Activated CD8-positive, alpha-beta memory T cell treated with anti-CD3 and anti-CD28 coated beads, Interleukin-2, amount 50 U/mL, for 24 hours (primary cell): ENCODE measurements at regions not wholly inside any gene's neighbourhood (a gene's known extent, or its start where the extent isn't known, plus 50 kb on each side); places are given as distances from the start of the nearest gene placed in this dataset.

Experiments used
- DNase-seq: peaks from one replicate; pipeline ENCODE4 v3.0.0-alpha.2; 2020; ENCODE audit errors: extremely low read depth

DNA sequence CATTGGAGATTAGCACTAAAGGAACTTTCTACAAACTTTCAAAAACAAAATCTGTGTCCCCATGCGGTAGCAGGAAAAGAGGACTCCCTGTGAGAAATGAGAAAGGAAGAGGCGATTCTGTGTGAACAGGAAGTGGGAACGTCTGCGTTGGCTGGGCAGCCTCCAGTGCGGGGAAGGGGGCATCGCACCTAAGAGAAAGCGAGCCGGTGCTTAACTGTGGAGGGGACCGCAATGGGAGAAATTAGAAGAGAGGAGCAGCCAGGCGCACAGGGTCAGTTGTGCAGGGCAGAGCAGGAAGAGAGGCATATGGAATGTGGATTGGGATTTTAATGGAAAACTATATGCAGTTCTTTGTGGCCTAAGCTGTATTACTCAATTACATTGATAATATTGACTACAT lies 77.4 kb upstream of the DOCK9 start:
- DNase-seq: no peak

DNA sequence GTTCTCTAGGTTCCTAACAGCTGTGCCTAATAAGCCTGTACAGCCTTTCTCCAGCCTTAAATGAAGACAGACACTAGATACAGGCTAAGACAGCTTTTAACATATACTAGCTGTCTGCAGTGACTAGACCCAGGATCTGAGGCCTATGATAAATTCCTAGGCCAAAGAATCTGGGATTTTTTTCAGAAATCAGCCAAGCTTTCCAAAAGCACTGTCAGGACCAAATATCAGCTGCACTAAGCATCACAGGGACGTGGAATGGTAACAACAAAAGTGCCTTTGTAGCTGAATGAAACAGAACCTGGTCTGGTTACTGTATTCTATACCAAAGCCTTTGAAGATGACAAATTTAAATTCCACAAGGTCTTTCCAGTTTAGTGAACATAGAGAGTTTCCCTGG lies 77.9 kb upstream of the DOCK9 start:
- no peak for DNase-seq

DNA sequence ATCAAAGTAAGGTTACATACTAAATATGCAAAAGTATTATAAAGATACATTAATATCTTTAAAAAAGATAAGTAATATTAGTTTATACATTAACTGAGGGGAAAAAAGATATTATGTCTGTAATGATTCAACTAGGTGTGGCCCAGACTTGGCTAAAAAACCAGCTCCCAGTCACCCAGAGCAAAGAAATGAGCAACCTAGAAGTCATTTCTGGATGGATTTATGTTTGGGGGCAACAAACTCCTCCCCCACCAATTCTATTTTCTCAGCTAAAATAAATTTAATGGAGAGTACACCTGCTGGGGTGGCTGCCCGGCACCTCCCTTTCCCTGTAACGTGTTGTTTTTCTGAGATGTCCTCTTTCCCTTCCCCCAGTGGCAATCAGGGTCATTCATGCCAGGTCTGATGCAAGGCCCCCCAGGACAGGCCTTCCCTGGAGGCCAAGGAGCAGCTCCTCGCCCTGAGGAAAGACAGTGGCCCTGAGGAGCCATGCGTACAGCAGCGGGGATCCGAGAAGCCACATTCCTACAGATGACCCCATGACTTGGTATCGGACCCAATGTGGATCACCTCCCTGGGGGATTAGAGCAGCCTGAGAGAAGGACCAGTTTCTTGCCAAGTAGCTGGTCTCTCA lies 78.6 kb upstream of the DOCK9 start:
- no peak for DNase-seq

DNA sequence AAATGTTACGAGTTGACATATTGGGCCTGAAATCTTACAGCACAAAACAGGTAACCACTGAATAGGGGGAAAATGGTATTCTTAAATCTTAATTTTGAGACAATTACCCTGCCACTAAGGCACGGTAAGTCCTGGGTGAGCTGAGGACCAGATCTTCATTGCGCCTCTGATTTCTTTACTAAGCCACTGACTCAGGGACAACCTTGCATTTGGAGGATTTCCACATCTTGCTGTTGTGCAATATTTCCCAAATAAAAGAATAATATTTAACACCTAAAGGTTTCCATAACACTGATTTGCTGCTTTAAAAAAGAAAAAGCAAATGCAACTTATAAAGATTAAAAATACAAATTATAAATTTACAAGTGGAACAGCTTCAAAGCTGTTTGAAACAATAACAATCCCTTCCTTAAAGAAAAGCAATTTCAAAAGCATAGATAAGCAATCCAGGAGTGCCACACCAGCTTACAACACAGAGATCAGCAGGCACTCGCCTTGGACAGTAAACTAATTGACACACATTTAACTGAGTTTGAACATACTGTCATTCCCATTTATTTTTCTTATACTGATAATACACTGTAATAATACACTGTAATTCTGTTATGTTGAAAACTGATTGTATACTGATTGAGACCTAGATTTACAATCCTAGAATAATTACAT lies 79.6 kb upstream of the DOCK9 start:
- DNase-seq: no peak

DNA sequence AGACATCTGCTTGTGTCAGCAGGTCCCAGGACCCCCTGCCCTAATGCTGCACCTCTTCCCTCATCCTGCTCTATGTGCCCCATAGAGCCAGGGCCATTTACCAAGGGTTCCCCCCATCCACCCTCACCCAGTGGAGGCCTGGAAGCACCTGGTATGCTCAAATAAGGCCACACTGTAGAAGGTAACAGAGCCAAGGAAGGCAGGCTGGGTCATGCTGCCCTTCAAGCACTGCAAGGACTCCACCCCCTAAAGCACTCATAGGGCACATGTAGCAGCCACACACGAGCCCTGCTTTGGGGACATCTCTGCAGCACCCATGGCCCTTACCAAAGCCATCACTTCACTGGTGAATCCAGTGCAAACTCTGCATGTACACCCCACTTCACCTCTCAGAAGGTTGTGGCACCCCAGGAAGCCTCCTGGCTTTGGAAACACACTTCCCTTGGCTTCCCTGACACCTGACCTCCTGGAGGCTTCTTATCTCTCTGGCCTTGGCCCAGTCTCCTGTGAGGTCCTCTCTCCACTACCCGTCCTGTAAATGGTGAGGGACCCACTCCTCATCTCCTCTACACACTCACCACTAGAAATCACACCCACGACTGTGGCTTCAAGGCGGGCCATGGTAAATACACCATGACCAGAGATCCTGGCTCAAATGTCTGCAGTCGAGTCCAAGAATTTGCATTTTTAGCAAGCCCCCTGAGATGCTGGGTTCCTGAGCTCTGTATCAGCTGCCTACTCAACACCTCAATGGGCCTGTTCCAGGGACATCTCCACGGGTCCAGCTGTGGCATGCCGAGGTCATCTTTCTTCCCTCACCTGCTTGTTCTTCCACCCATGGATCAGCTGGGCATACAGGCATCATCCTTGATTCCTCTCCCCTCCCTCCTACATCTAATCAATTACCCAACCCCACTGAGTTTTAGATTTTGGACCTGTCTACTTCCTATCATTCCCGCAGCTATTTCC lies 80.9 kb upstream of the DOCK9 start:
- DNase-seq: no peak

DNA sequence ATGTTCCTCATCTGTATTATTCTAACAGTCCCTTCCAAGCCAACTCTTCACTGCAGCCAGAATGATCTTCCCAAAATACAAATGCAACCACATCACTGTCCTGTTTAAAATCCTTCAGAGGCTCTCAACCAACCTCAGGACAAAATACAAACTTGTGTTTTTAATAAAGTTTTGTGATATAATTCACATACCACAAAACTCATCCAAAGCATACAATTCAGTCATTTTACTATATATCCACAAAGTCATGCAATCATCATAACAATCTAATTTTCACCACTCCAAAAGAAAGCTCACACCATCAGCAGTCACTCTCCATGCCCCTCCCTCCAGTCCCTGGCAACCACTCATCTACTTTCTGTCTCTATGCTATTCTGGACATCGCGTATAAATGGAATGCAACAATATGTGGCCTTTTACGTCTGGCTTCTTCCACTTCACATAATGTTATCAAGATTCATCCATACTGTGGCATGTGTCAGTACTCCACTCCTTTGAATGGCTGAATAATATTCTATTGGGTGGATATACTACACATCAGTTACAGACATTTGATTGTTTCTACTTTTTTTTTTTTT lies 81.7 kb upstream of the DOCK9 start:
- DNase-seq: no peak

DNA sequence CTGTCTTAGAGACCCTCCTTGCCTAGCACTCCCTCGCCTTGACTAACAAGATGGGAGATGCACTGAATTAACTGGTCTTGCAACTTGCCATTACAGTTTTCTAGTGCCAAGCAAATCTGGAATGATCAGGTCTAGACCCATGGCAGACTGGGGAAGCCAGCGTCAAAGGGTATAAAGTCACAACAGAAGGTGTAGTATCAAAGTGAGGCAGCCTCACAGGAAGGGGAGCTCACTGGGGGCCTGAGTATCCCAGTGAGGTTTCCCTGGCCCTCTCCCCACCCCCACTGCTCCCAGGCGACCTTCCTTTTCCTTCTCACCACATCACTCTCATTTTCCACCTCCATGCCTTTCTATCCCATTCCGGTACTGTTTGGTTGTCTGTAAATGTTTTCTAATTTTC lies 83.5 kb upstream of the DOCK9 start:
- DNase-seq: no peak

DNA sequence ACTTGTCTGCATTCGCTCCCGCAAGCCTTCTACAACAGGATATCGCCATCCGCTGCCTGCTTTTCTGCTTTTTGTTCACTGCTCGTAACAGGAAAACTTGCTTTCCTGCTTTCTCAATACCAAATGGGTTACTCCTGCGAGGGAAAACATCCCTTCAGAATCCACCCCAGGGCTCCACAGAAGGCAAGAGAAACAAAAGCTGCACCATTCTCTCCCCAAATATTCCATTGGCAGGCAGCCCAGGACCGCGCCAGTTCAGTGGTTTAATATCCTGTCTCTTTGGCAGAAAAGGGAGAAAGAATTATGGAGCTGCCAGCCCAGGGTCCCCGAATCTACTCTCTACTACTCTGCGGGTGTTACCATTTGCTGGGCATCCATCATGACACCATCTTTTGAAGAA lies 84.7 kb upstream of the DOCK9 start:
- no peak for DNase-seq

DNA sequence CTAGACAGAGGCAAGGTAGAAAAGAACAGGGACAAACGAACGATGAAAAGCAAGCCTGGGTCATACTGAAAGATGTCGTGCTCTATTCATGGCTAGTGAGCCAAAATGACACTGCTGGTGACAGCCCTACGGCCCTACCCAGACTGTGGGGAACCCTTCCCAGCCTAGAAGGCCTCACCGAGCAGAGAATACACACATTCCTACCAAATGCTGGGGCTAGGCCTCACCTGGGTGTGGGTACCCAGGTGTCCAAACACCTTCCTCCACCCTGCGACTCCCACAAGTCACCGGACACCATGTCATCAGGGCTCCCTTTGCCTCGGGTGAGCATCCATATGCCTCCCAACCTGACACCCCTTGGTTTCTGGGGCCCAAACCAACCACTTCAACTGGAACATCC lies 85.3 kb upstream of the DOCK9 start:
- DNase-seq: no peak

DNA sequence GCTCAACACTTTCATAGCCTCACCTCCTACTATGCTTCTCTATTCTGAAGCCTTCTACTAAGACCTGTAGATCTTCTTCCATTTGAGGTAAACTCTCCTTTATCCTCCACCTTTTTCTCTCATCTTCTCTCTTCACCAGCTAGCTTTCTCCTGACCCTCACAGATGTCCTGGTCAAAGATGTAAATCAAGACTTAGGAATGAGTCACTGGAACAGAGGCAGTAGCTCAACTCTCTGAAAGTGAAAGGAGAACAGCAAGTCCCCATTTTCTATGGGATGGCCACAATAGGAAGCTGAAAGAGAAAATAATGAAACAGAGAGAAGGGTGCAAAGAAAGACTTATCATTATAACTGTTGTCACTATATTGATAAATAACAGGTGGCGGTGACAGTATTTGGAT lies 86.1 kb upstream of the DOCK9 start:
- DNase-seq: no peak

DNA sequence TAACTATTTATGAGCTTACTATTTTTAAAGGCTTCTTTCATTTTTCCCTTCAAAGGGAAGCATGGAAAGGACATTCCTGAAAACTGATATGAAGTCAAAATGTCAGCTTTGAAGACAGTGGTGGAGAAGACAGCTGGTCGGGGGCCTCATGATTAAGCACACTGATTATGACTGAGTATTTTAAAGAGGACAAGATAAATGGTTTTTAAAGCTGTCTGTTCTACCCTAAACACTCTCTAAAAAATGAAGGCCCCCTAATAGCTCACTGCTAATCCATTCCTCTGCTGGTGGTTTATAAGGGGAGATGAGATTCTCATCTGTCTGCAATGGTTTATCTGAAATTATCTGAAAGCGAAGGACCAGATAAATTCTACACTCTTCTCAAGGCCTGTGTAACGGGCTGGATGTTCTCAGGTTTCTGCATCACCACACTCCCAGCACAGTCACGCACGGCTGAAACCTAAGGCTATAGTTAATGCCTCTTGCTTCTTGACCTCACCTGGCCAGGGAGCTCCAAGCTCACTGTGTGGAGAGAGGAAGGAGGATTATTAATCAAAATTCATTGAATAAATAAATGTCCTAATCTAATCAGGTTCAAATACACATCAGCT lies 86.9 kb upstream of the DOCK9 start:
- DNase-seq: no peak

DNA sequence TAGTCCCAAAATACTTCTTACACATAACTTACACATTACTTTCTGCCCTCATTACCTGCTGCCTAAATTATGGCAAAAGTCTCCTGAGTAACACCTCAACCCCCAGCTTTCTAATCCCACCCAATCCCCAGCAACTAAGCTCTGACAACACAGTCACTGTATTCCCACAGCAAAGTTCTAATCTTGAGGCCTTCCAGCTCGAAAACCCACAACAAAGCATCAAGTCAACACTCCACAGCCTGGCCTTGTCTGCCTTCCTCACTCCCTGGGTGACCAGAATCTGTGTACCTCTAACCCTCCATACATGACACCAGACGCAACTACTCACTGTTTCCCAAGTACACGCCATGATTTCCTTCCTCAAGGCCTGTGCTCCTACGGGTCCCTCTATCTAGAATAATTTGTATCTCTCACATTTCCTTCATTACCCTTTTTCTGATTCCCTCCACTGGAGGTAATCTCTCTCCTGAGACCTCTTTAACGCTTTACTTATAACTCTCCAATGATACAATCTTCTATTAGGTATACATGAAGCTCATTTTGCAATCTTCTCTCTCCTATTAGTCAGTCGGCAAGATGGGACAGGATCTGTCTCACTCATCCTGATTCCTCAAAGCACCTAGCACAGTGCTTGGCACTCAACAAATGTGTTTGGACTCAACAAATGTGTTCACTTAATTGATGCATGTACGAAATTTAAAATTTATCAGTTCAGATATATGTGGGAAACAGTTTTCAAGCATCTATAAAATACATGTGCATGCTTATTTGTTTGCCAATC lies 87.6 kb upstream of the DOCK9 start:
- no peak for DNase-seq

DNA sequence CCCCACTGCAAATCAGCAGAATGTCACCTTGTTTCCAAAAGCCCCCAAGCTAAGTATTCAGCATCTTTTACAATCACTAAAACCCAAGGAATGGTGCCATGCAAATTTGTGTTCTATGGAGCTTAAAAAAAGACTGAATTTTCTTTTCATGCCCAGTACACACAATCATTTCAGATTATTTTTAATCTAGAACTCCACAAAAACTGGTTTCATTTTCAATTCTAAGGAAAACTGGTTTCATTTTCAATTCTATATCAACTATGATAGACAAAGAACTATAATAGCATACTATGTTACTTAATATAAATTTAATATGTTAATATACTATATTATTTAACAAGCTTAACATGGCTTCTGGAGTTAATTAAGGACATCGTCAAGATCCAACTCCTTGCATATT lies 88.4 kb upstream of the DOCK9 start:
- DNase-seq: no peak

DNA sequence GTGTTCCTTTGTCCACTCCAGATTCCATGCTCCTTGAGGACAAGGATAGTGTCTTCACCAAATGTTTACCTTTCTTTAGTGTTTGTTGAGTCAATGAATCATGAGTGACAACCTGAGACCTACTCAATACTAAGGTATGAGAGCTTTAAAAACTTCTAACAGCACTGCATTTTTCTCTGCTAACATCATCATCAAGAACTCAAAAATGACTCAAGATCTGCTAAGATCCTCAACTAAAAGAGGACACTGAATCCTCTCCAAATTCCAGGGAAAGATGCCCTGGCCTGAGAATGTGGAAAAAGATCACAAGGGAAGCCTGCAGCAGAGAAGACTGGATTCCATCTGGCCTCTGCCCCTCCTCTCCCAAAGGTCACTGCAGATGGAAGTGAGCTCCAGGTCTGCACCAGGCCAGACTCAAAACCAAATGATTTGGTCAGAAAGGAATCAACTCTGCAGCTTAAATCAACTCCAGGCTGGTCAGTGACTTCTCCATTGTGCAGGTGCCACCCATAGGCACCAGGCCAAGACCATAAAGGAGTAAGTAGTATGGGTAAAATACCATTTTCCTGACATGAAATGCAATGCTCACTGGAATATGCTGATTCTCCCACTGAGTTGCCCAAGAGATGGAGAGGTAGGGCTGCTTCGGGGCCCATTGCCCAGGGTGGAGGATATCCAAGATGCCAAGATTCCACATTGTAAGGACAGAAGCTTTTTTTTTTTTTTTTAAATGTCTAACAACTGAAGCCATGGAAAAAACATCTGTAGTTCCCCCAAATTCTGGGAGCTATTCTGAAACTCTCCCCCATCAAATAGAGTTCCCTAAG lies 89.5 kb upstream of the DOCK9 start:
- DNase-seq: no peak

DNA sequence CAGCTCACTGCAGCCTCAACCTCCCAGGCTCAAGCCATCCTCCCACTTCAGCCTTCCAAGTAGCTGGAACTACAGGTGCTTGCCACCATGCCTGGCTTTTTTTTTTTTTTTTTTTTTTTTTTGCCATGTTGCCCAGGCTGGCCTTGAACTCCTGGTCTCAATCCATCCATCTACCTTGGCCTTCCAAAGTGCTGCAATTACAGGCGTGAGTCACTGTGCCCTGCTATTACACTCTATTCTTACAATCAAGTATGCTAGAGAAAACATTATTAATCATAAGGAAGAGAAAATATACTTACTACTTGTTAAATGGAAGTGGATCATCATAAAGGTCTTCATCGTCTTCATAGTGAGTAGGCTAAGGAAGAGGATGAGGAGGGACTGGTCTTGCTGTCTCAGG lies 93.3 kb upstream of the DOCK9 start:
- no peak for DNase-seq

DNA sequence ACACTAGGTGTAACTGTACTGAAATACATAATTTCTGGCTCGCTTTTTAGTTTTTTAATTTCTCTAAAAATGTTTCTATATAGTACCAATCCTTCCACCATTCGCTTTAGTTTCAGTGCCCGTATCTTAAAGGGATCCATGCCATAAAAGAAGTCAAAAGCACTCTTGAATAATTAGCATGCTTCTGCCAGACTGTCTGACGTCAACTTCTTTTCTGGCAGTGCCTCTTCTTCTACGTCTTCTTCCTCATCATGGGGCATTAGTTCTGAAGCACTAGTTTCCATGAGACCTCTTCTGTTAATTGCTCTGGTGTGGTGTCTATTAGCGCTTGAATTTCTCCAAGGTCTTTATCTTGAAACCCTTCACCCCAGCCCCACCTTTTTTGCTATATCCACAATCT lies 93.8 kb upstream of the DOCK9 start:
- no peak for DNase-seq

DNA sequence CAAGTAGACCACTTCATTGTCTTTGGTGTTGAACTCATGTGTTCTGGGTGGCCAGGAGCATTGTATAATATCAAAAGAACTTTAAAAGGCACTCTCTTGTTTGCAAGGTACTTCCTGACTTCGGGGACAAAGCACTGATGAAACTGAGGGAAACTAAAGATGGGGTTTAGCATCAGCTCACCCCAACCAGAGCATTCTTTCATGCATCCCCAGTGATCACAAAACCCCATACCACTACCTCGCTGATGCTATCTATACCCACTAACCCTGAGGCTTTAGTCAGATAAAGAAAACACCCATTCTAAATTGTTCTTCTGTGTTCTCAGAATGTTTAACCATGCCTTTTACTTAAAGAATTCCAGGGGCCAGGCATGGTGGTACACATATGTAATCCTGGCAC lies 94.5 kb upstream of the DOCK9 start:
- no peak for DNase-seq

DNA sequence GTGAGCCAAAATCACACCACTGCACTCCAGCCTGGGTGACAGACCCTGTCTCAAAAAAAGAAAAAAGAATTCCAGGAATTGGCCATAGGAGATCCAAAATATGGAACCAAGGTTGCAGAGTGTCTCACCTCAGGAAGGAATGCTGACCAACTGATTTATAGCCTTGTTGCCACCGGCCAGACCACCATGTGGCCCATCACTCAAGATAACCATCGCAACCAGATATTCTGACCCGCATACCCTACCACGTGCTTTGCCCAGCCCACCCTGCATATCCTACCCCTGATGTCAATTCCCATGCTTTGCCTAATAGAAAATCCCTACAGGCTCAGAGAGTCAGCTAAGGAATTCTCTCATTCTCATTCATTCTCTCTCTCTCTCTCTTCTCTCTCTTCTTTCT lies 95.1 kb upstream of the DOCK9 start:
- DNase-seq: no peak

DNA sequence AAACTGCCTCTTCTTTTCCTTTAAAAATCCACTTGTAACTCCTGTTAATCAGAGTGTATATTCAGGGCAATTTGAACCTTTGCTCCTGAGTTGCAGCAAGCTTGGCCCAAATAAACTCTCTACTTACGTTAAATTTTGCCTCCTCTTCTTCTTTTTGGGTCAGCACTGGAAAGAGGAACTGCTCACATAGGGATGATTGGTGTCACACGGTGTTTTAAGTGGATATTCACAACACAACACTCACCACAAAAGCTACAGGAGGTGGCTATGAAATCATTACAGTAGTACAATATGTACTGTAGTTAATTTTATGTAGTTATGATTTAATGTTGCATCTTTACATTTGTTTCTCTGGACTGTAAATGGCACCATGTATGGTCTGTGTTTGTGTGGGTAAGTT lies 96.8 kb upstream of the DOCK9 start:
- no peak for DNase-seq
